ENCODE measurements at regions not wholly inside any gene's neighbourhood (a gene's known extent, or its start where the extent isn't known, plus 50 kb on each side); places are given as distances from the start of the nearest gene placed in this dataset.
"Not testable (repeated sequence)": the region's sequence is repeated elsewhere in the genome, so short reads cannot be mapped to it uniquely, and the experiment has no call there.

- H3K9ac ChIP-seq (ENCODE audit: low read length); H3K9me3 ChIP-seq (ENCODE audit: low read length); H3K27ac ChIP-seq (ENCODE audit: low read depth, low read length); H3K36me3 ChIP-seq (ENCODE audit: insufficient read depth, low read length); H3K4me3 ChIP-seq (ENCODE audit: low read depth in 1 of 2, low read length in 2 of 2); H3K27me3 ChIP-seq (ENCODE audit: control insufficient read depth in 1 of 2, insufficient read depth in 2 of 2, low read length in 2 of 2); H3K4me1 ChIP-seq (ENCODE audit: insufficient read depth, low read length): not testable (repeated sequence)
These were observed 108.1 kb downstream of the CDRT15L2 start for GRCh38 chr17:20687584-20687983.

GRCh38 chr17:20689170-20689749, 109.7 kb downstream of the CDRT15L2 start:
- not testable (repeated sequence) for H3K36me3 ChIP-seq (ENCODE audit: insufficient read depth, low read length); H3K27ac ChIP-seq (ENCODE audit: low read depth, low read length); H3K9ac ChIP-seq (ENCODE audit: low read length); H3K4me1 ChIP-seq (ENCODE audit: insufficient read depth, low read length); H3K9me3 ChIP-seq (ENCODE audit: low read length); H3K4me3 ChIP-seq (ENCODE audit: low read depth in 1 of 2, low read length in 2 of 2); H3K27me3 ChIP-seq (ENCODE audit: control insufficient read depth in 1 of 2, insufficient read depth in 2 of 2, low read length in 2 of 2)

- H3K4me1 ChIP-seq (ENCODE audit: insufficient read depth, low read length); H3K27ac ChIP-seq (ENCODE audit: low read depth, low read length); H3K4me3 ChIP-seq (ENCODE audit: low read depth in 1 of 2, low read length in 2 of 2); H3K36me3 ChIP-seq (ENCODE audit: insufficient read depth, low read length); H3K9ac ChIP-seq (ENCODE audit: low read length); H3K9me3 ChIP-seq (ENCODE audit: low read length); H3K27me3 ChIP-seq (ENCODE audit: control insufficient read depth in 1 of 2, insufficient read depth in 2 of 2, low read length in 2 of 2): not testable (repeated sequence)
These were observed 113.2 kb downstream of the CDRT15L2 start for GRCh38 chr17:20692706-20693105.

GRCh38 chr17:20695871-20696270, 116.3 kb downstream of the CDRT15L2 start:
- H3K27ac ChIP-seq (ENCODE audit: low read depth, low read length); H3K9me3 ChIP-seq (ENCODE audit: low read length); H3K4me3 ChIP-seq (ENCODE audit: low read depth in 1 of 2, low read length in 2 of 2); H3K4me1 ChIP-seq (ENCODE audit: insufficient read depth, low read length); H3K9ac ChIP-seq (ENCODE audit: low read length); H3K36me3 ChIP-seq (ENCODE audit: insufficient read depth, low read length); H3K27me3 ChIP-seq (ENCODE audit: control insufficient read depth in 1 of 2, insufficient read depth in 2 of 2, low read length in 2 of 2): not testable (repeated sequence)

DNA sequence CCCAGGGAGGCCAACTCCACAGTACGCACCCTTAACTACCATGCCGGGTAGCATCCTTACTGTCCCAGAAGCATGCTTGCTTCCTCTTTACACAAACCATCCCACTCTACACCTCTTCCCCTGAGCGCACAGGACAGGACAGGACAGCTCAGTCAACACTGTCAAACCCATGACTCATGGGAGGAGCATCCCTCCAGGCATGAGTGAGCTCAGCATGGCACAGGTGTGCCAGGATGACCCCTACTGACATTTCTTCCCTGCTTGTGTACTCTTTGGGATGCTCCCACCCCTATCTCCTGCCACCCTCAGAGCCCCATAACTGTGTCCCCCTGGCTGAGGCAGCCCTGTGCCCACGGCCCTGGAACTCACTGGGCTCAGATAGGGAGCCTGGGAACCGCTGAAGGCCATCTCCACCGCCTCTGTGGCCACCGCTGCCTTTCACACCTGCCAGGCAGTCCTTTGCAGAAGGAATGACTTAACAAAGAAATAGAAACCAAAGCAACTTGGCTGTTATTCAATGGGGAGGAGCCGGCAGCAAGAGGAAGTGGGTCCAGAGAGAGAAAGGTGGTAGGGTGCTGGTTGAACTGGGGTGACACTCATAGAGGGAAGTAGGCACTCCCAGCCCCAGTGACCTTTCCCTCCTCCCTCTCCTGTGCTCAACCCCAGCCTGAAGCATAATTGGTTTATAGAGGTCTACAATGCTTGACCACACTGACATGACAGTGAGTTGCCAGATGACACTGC, 119.1 kb downstream of the CDRT15L2 start:
- not testable (repeated sequence) for H3K9ac ChIP-seq (ENCODE audit: low read length); H3K36me3 ChIP-seq (ENCODE audit: insufficient read depth, low read length); H3K27ac ChIP-seq (ENCODE audit: low read depth, low read length); H3K27me3 ChIP-seq (ENCODE audit: control insufficient read depth in 1 of 2, insufficient read depth in 2 of 2, low read length in 2 of 2); H3K9me3 ChIP-seq (ENCODE audit: low read length); H3K4me1 ChIP-seq (ENCODE audit: insufficient read depth, low read length); H3K4me3 ChIP-seq (ENCODE audit: low read depth in 1 of 2, low read length in 2 of 2)

DNA sequence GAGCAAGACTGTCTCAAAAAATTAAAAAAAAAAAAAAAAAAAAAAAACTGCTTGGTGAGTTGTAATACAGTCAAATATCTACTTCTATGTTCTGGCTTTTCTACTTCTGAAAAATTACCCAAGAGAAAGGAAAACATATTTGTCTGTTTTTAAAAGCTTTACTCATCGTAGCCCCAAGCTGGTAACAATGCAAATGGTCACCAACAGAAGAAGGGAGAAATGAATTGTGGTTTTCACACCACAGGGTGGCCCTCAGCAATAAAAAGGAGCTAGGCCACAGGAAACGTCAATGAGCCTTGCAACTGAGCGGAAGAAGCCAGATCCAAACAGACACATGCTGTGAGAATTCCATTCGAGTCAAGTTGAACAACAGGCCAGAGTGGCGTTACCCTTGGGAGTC, 121.0 kb downstream of the CDRT15L2 start:
- not testable (repeated sequence) for H3K36me3 ChIP-seq (ENCODE audit: insufficient read depth, low read length); H3K27me3 ChIP-seq (ENCODE audit: control insufficient read depth in 1 of 2, insufficient read depth in 2 of 2, low read length in 2 of 2); H3K27ac ChIP-seq (ENCODE audit: low read depth, low read length); H3K9me3 ChIP-seq (ENCODE audit: low read length); H3K9ac ChIP-seq (ENCODE audit: low read length); H3K4me1 ChIP-seq (ENCODE audit: insufficient read depth, low read length); H3K4me3 ChIP-seq (ENCODE audit: low read depth in 1 of 2, low read length in 2 of 2)

GRCh38 chr17:20701366-20701765, 121.8 kb downstream of the CDRT15L2 start:
- H3K4me1 ChIP-seq (ENCODE audit: insufficient read depth, low read length); H3K4me3 ChIP-seq (ENCODE audit: low read depth in 1 of 2, low read length in 2 of 2); H3K36me3 ChIP-seq (ENCODE audit: insufficient read depth, low read length); H3K27ac ChIP-seq (ENCODE audit: low read depth, low read length); H3K9ac ChIP-seq (ENCODE audit: low read length); H3K9me3 ChIP-seq (ENCODE audit: low read length); H3K27me3 ChIP-seq (ENCODE audit: control insufficient read depth in 1 of 2, insufficient read depth in 2 of 2, low read length in 2 of 2): not testable (repeated sequence)

DNA sequence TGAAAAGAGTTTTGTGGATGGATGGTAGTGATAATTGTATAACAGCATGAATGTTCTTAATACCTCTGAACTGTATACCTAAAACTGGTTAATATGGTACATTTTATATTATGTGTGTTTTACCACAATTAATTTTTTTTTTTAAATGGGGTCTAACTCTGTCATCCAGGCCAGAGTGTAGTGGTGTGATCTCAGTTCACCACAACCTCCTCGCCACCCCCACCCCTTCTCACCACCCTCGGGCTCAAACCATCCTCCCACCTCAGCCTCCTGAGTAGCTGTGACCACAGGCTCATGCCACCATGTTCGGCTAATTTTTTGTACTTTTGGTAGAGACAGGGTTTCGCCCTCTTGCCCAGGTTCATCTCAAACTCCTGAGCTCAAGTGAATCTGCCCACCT, 123.2 kb downstream of the CDRT15L2 start:
- Histone ChIP-seq H3K4me3 (ENCODE audit: low read depth in 1 of 2, low read length in 2 of 2) (no peak overlapping the region), H3K9me3 (ENCODE audit: low read length) (no peaks in the 10 kb centered on the region), H3K27me3 (ENCODE audit: control insufficient read depth in 1 of 2, insufficient read depth in 2 of 2, low read length in 2 of 2) (no peaks in the 10 kb centered on the region), H3K9ac (ENCODE audit: low read length) (no peak overlapping the region), H3K4me1 (ENCODE audit: insufficient read depth, low read length) (no peaks in the 10 kb centered on the region), H3K27ac (ENCODE audit: low read depth, low read length) (no peak overlapping the region), H3K36me3 (ENCODE audit: insufficient read depth, low read length) (no peaks in the 10 kb centered on the region)

GRCh38 chr17:20703781-20704180, 124.3 kb downstream of the CDRT15L2 start:
- H3K27ac ChIP-seq (ENCODE audit: low read depth, low read length) = no peak overlapping the region
- no peaks in the 10 kb centered on the region for H3K27me3 ChIP-seq (ENCODE audit: control insufficient read depth in 1 of 2, insufficient read depth in 2 of 2, low read length in 2 of 2)
- H3K36me3 ChIP-seq (ENCODE audit: insufficient read depth, low read length) = no peaks in the 10 kb centered on the region
- H3K9ac ChIP-seq (ENCODE audit: low read length) = no peak overlapping the region
- no peaks in the 10 kb centered on the region for H3K4me1 ChIP-seq (ENCODE audit: insufficient read depth, low read length)
- H3K9me3 ChIP-seq (ENCODE audit: low read length) = no peaks in the 10 kb centered on the region
- no peak overlapping the region for H3K4me3 ChIP-seq (ENCODE audit: low read depth in 1 of 2, low read length in 2 of 2)

DNA sequence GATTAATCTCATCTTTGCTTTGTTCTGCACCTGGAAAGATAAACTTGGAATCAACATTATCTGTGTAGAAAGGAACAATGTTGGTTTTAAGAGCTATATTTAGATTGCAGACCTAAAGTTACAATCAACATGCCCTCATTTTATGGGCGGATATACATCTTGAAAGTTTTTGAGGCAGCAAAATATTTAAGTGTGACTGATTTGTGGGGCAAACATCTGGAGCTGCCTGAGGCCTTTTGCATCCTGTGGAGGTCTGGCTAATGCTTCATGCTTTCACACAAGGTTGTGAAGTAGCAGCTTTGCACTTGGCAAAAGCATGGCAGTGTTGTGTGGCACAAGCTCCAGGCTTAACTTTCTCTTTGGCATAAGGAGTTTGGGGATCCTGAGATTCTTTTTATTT, 125.7 kb downstream of the CDRT15L2 start:
- H3K9ac ChIP-seq (ENCODE audit: low read length); H3K4me1 ChIP-seq (ENCODE audit: insufficient read depth, low read length); H3K27me3 ChIP-seq (ENCODE audit: control insufficient read depth in 1 of 2, insufficient read depth in 2 of 2, low read length in 2 of 2); H3K36me3 ChIP-seq (ENCODE audit: insufficient read depth, low read length); H3K27ac ChIP-seq (ENCODE audit: low read depth, low read length); H3K9me3 ChIP-seq (ENCODE audit: low read length); H3K4me3 ChIP-seq (ENCODE audit: low read depth in 1 of 2, low read length in 2 of 2): not testable (repeated sequence)

GRCh38 chr17:20706751-20707373, 127.3 kb downstream of the CDRT15L2 start:
- Histone ChIP-seq H3K4me1 (ENCODE audit: insufficient read depth, low read length) (no peaks in the 10 kb centered on the region), H3K36me3 (ENCODE audit: insufficient read depth, low read length) (no peaks in the 10 kb centered on the region), H3K9me3 (ENCODE audit: low read length) (no peaks in the 10 kb centered on the region), H3K9ac (ENCODE audit: low read length) (no peak overlapping the region), H3K4me3 (ENCODE audit: low read depth in 1 of 2, low read length in 2 of 2) (no peak overlapping the region), H3K27ac (ENCODE audit: low read depth, low read length) (no peak overlapping the region), H3K27me3 (ENCODE audit: control insufficient read depth in 1 of 2, insufficient read depth in 2 of 2, low read length in 2 of 2) (no peaks in the 10 kb centered on the region)

- not testable (repeated sequence) for H3K27ac ChIP-seq (ENCODE audit: low read depth, low read length); H3K9ac ChIP-seq (ENCODE audit: low read length); H3K4me3 ChIP-seq (ENCODE audit: low read depth in 1 of 2, low read length in 2 of 2); H3K36me3 ChIP-seq (ENCODE audit: insufficient read depth, low read length); H3K27me3 ChIP-seq (ENCODE audit: control insufficient read depth in 1 of 2, insufficient read depth in 2 of 2, low read length in 2 of 2); H3K4me1 ChIP-seq (ENCODE audit: insufficient read depth, low read length); H3K9me3 ChIP-seq (ENCODE audit: low read length)
These were observed 129.3 kb downstream of the CDRT15L2 start for GRCh38 chr17:20708821-20709220.

Data from muscle layer of colon (tissue), 2 donors.